ENCODE measurements at regions not wholly inside any gene's neighbourhood (a gene's known extent, or its start where the extent isn't known, plus 50 kb on each side); places are given as distances from the start of the nearest gene placed in this dataset.

DNA sequence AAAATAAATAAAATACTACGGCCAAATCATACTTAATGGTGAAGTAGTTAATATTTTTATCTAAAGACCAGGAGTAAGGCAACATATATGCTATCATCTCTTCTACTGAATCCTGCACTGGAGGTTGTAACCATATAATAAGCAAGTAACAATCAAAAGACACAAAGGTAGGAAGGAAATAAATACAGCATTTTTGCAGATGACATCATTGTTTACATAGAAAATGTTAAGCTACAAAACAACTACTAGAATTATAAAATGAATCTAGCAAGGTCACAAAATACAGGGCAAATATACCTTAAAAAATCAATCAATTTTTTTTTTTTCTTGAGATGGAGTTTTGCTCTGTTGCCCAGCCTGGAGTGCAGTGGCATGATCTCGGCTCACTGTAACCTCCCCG lies 51.6 kb upstream of the BDKRB2 start:
- CTCF ChIA-PET: interaction anchor here (1.2 to 1.6 kb wide), 2 partner anchors 26 to 52 kb away, joined by 4 to 6 read pairs; no protein-coding TSS in a partner anchor
- no peak for DNase-seq

More for the DNA sequence above, 51.6 kb upstream of the BDKRB2 start:
- Histone ChIP-seq H3K9me3 (no peaks in the 10 kb centered on the region), H3K36me3 (replicated peaks in 1 of 2; ENCODE audit: control insufficient read depth in 1 of 2, insufficient read depth in 2 of 2, low read length in 1 of 2) (no peaks in the 10 kb centered on the region), H3K4me1 (ENCODE audit: control insufficient read depth in 1 of 2, insufficient read depth in 2 of 2, low read depth in 1 of 2, low read length in 1 of 2) (peaks cover 0 to 11% of the 10 kb centered on the region in 2 experiments; a peak in 1 of 4 replicates), H3K79me2 (ENCODE audit: insufficient read depth) (no peaks in the 10 kb centered on the region; the same call in 1 of the 2 replicates), H3K9ac (no peak overlapping the region), H3F3A (replicated peaks; ENCODE audit: insufficient read depth) (no peaks in the 10 kb centered on the region), H3K4me3 (ENCODE audit: low read depth in 2 of 2, low read length in 1 of 2) (no peak overlapping the region), H4K20me1 (ENCODE audit: insufficient read depth) (no peaks in the 10 kb centered on the region), H3K4me2 (no peak overlapping the region), H2AFZ (ENCODE audit: low read depth) (no peak overlapping the region), H3K27me3 (ENCODE audit: insufficient read depth) (no peaks in the 10 kb centered on the region), H3K9me2 (no peaks in the 10 kb centered on the region), H3K27ac (ENCODE audit: low read depth in 2 of 2, low read length in 1 of 2) (no peak overlapping the region)
- TF ChIP-seq MXI1 (IDR thresholded peaks at IDR 0.05; ENCODE audit: low read depth, low read length): no peak
- TF ChIP-seq, protein P1, sequence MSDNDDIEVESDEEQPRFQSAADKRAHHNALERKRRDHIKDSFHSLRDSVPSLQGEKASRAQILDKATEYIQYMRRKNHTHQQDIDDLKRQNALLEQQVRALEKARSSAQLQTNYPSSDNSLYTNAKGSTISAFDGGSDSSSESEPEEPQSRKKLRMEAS (IDR thresholded peaks at IDR 0.05; ENCODE audit: low read depth): no peak
- no peak for TF ChIP-seq NRF1 (IDR thresholded peaks at IDR 0.05; ENCODE audit: low read depth, low read length)
- TF ChIP-seq, protein P2, sequence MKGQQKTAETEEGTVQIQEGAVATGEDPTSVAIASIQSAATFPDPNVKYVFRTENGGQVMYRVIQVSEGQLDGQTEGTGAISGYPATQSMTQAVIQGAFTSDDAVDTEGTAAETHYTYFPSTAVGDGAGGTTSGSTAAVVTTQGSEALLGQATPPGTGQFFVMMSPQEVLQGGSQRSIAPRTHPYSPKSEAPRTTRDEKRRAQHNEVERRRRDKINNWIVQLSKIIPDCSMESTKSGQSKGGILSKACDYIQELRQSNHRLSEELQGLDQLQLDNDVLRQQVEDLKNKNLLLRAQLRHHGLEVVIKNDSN (IDR thresholded peaks at IDR 0.05; ENCODE audit: borderline replicate concordance, low read depth): no peak
- POLR2A ChIA-PET: interaction anchor here (0.7 kb wide), 1 partner anchor 121 kb away, joined by 5 read pairs; no protein-coding TSS in a partner anchor
- WGBS (ENCODE audit: low lambda C conversion rate): 85% methylated on average over 3 of the region's 3 CpGs

All from SK-N-SH (cell line).